ENCODE measurements at regions not wholly inside any gene's neighbourhood (a gene's known extent, or its start where the extent isn't known, plus 50 kb on each side); places are given as distances from the start of the nearest gene placed in this dataset.

GRCh38 chr3:194758716-194759115 is 73.0 kb downstream of the FAM43A start:
- H3K9me3 ChIP-seq (replicated peaks; ENCODE audit: insufficient read depth, low read length): no peaks in the 10 kb centered on the region
- H3K27me3 ChIP-seq (replicated peaks; ENCODE audit: insufficient read depth, low read length): peaks cover 5% of the 10 kb centered on the region; the same call in 1 of the 2 replicates
- H3K4me2 ChIP-seq (ENCODE audit: low read depth, low read length): no peak overlapping the region
- no peaks in the 10 kb centered on the region for H3F3A ChIP-seq (ENCODE audit: insufficient read depth, low read length)
- H2AFZ ChIP-seq (ENCODE audit: low read length): no peak overlapping the region
- H3K9me2 ChIP-seq (replicated peaks; ENCODE audit: insufficient read depth, low read length): no peaks in the 10 kb centered on the region
- TF ChIP-seq EZH2 (optimal IDR thresholded peaks at IDR 0.05; ENCODE audit: low read depth, low read length) (no peak), EZH2phosphoT487 (IDR thresholded peaks at IDR 0.05; ENCODE audit: low read length) (no peak), CTCF (IDR thresholded peaks at IDR 0.05; ENCODE audit: low read length) (no peak)
- no peaks in the 10 kb centered on the region for H3K4me1 ChIP-seq (ENCODE audit: low read length)
- no peak for DNase-seq
- H4K20me1 ChIP-seq (ENCODE audit: insufficient read depth, low read length): no peaks in the 10 kb centered on the region
- H3K4me3 ChIP-seq (ENCODE audit: low read length): no peak overlapping the region
- H3K27ac ChIP-seq (ENCODE audit: low read length): no peak overlapping the region
- H3K79me2 ChIP-seq (ENCODE audit: low read length): no peaks in the 10 kb centered on the region
- no peaks in the 10 kb centered on the region for H3K36me3 ChIP-seq (replicated peaks; ENCODE audit: insufficient read depth, low read length)
- H3K9ac ChIP-seq (ENCODE audit: low read length): no peak overlapping the region

- Histone ChIP-seq H3F3A (ENCODE audit: insufficient read depth, low read length) (no peaks in the 10 kb centered on the region), H3K27ac (ENCODE audit: low read length) (no peak overlapping the region), H3K36me3 (replicated peaks; ENCODE audit: insufficient read depth, low read length) (no peaks in the 10 kb centered on the region), H3K9ac (ENCODE audit: low read length) (no peak overlapping the region), H2AFZ (ENCODE audit: low read length) (no peak overlapping the region), H3K79me2 (ENCODE audit: low read length) (no peaks in the 10 kb centered on the region), H3K4me2 (ENCODE audit: low read depth, low read length) (no peak overlapping the region), H3K9me3 (replicated peaks; ENCODE audit: insufficient read depth, low read length) (no peaks in the 10 kb centered on the region), H3K9me2 (replicated peaks; ENCODE audit: insufficient read depth, low read length) (no peaks in the 10 kb centered on the region), H3K27me3 (replicated peaks; ENCODE audit: insufficient read depth, low read length) (peaks cover 5% of the 10 kb centered on the region; the same call in 1 of the 2 replicates), H3K4me3 (ENCODE audit: low read length) (no peak overlapping the region), H4K20me1 (ENCODE audit: insufficient read depth, low read length) (no peaks in the 10 kb centered on the region), H3K4me1 (ENCODE audit: low read length) (no peaks in the 10 kb centered on the region)
- TF ChIP-seq CTCF (IDR thresholded peaks at IDR 0.05; ENCODE audit: low read length): no peak
- no peak for DNase-seq
Measured at GRCh38 chr3:194760494-194761137, 74.9 kb downstream of the FAM43A start.

- Histone ChIP-seq H3K4me1 (ENCODE audit: low read length) (no peaks in the 10 kb centered on the region), H3K9ac (ENCODE audit: low read length) (no peak overlapping the region), H3K79me2 (ENCODE audit: low read length) (no peaks in the 10 kb centered on the region), H4K20me1 (ENCODE audit: insufficient read depth, low read length) (no peaks in the 10 kb centered on the region), H3F3A (ENCODE audit: insufficient read depth, low read length) (no peaks in the 10 kb centered on the region), H3K9me3 (replicated peaks; ENCODE audit: insufficient read depth, low read length) (no peaks in the 10 kb centered on the region), H2AFZ (ENCODE audit: low read length) (no peak overlapping the region), H3K4me2 (ENCODE audit: low read depth, low read length) (no peak overlapping the region), H3K4me3 (ENCODE audit: low read length) (no peak overlapping the region), H3K9me2 (replicated peaks; ENCODE audit: insufficient read depth, low read length) (no peaks in the 10 kb centered on the region), H3K27ac (ENCODE audit: low read length) (no peak overlapping the region), H3K36me3 (replicated peaks; ENCODE audit: insufficient read depth, low read length) (no peaks in the 10 kb centered on the region), H3K27me3 (replicated peaks; ENCODE audit: insufficient read depth, low read length) (peaks cover 5% of the 10 kb centered on the region; the same call in 1 of the 2 replicates)
- DNase-seq: no peak
- TF ChIP-seq EZH2 (optimal IDR thresholded peaks at IDR 0.05; ENCODE audit: low read depth, low read length): no peak
- TF ChIP-seq EZH2phosphoT487 (IDR thresholded peaks at IDR 0.05; ENCODE audit: low read length): no peak
- no peak for TF ChIP-seq CTCF (IDR thresholded peaks at IDR 0.05; ENCODE audit: low read length)
Measured at GRCh38 chr3:194761384-194761783, 75.7 kb downstream of the FAM43A start.

Data from MM.1S (cell line).